RWPE2 (cell line): ENCODE measurements at regions not wholly inside any gene's neighbourhood (a gene's known extent, or its start where the extent isn't known, plus 50 kb on each side); places are given as distances from the start of the nearest gene placed in this dataset.

ENCODE experiments used
- ATAC-seq: fragments of 200-7000 bp; cut with Tn5 transposase; 3 replicates; pipeline ENCODE4 v1.9.1; 2021; ENCODE audit warnings: low read depth
- DNase-seq: peaks from one replicate; pipeline ENCODE4 v3.0.0-alpha.2; 2020; ENCODE audit warnings: low spot score
- H3K27ac ChIP-seq: fragments of 450-650 bp; 2 replicates; pipeline ENCODE4 v1.5.1; 2017; ENCODE audit warnings: mild to moderate bottlenecking; ENCODE audit not compliant: poor library complexity, severe bottlenecking
- H3K27me3 ChIP-seq: fragments of 250-450 bp; sonication (Bioruptor Pico); 2 replicates; pipeline ENCODE4 v1.5.1; 2021; ENCODE audit warnings: mild to moderate bottlenecking, moderate library complexity; ENCODE audit not compliant: insufficient read depth, poor library complexity, severe bottlenecking
- H3K36me3 ChIP-seq: fragments of 250-450 bp; sonication (Bioruptor Pico); 2 replicates; pipeline ENCODE4 v1.5.1; 2020; ENCODE audit warnings: low read depth, mild to moderate bottlenecking, moderate library complexity
- H3K4me1 ChIP-seq: fragments of 250-450 bp; sonication (Bioruptor Pico); 2 replicates; pipeline ENCODE4 v1.5.1; 2021; ENCODE audit warnings: mild to moderate bottlenecking, moderate library complexity; ENCODE audit not compliant: insufficient read depth, poor library complexity, severe bottlenecking
- H3K4me3 ChIP-seq: fragments of 250-450 bp; sonication (Bioruptor Pico); 2 replicates; pipeline ENCODE4 v1.5.1; 2021; ENCODE audit warnings: mild to moderate bottlenecking, moderate library complexity; ENCODE audit not compliant: severe bottlenecking
- H3K9me3 ChIP-seq: fragments of 250-450 bp; sonication (Bioruptor Pico); 2 replicates; pipeline ENCODE4 v1.5.1; 2021; ENCODE audit warnings: mild to moderate bottlenecking, moderate library complexity; ENCODE audit not compliant: severe bottlenecking
- CTCF ChIP-seq: fragments of 450-650 bp; IDR thresholded peaks from one replicate; pipeline ENCODE4 v1.5.1; 2017; ENCODE audit warnings: mild to moderate bottlenecking, moderate library complexity; ENCODE audit not compliant: poor library complexity, severe bottlenecking

- Histone ChIP-seq H3K27me3 (no peaks in the 10 kb centered on the region), H3K36me3 (no peaks in the 10 kb centered on the region), H3K4me3 (no peak overlapping the region), H3K4me1 (peaks cover 26% of the 10 kb centered on the region), H3K27ac (peak overlapping the region; percentile 100), H3K9me3 (no peaks in the 10 kb centered on the region)
- DNase-seq (no peak), ATAC-seq (no peak)
- no peak for TF ChIP-seq CTCF
Measured at GRCh38 chr6:48826152-48826515, 636.9 kb downstream of the MMUT start.

- H3K27ac ChIP-seq = peak overlapping the region; percentile 100
Measured at GRCh38 chr6:48825501-48826151, 637.4 kb downstream of the MMUT start.

GRCh38 chr6:48818052-48818412 lies 645.0 kb downstream of the MMUT start:
- Histone ChIP-seq H3K27me3 (no peaks in the 10 kb centered on the region), H3K9me3 (no peaks in the 10 kb centered on the region), H3K4me1 (peaks cover 11% of the 10 kb centered on the region), H3K27ac (peak overlapping the region; percentile 49), H3K4me3 (no peak overlapping the region), H3K36me3 (no peaks in the 10 kb centered on the region)
- ATAC-seq (no peak), DNase-seq (no peak)
- no peak for TF ChIP-seq CTCF

More at GRCh38 chr6:48825501-48826151, 637.4 kb downstream of the MMUT start:
- Histone ChIP-seq H3K27me3 (no peaks in the 10 kb centered on the region), H3K4me1 (peaks cover 26% of the 10 kb centered on the region), H3K36me3 (no peaks in the 10 kb centered on the region), H3K9me3 (no peaks in the 10 kb centered on the region), H3K4me3 (peak overlapping the region; percentile 2)
- ATAC-seq (no peak), DNase-seq (no peak)
- TF ChIP-seq CTCF = no peak

GRCh38 chr6:48817333-48818051 lies 645.6 kb downstream of the MMUT start:
- H3K27ac ChIP-seq = peak overlapping the region; percentile 49
- peaks cover 11% of the 10 kb centered on the region for H3K4me1 ChIP-seq
- no peak overlapping the region for H3K4me3 ChIP-seq
- ATAC-seq (peak; percentile 86), DNase-seq (no peak)
- H3K36me3 ChIP-seq = no peaks in the 10 kb centered on the region
- no peaks in the 10 kb centered on the region for H3K27me3 ChIP-seq
- no peaks in the 10 kb centered on the region for H3K9me3 ChIP-seq
- no peak for TF ChIP-seq CTCF

GRCh38 chr6:48814957-48815356 lies 648.1 kb downstream of the MMUT start:
- no peak overlapping the region for H3K4me3 ChIP-seq
- H3K4me1 ChIP-seq = peaks cover 11% of the 10 kb centered on the region
- H3K36me3 ChIP-seq = no peaks in the 10 kb centered on the region
- H3K27ac ChIP-seq = no peak overlapping the region
- no peaks in the 10 kb centered on the region for H3K9me3 ChIP-seq
- no peaks in the 10 kb centered on the region for H3K27me3 ChIP-seq
- no peak for DNase-seq
- no peak for TF ChIP-seq CTCF
- no peak for ATAC-seq
